ENCODE measurements at regions not wholly inside any gene's neighbourhood (a gene's known extent, or its start where the extent isn't known, plus 50 kb on each side); places are given as distances from the start of the nearest gene placed in this dataset.

GRCh38 chr5:164220522-164220921, 715.1 kb downstream of the MAT2B start:
- no peak for TF ChIP-seq RELA (IDR thresholded peaks at IDR 0.05; ENCODE audit: borderline replicate concordance, partially characterized antibody)
- no peak for TF ChIP-seq SREBF1 (IDR thresholded peaks at IDR 0.05; ENCODE audit: low read length)
- TF ChIP-seq CHD1 (IDR thresholded peaks at IDR 0.05; ENCODE audit: low read depth, low read length) = no peak
- TF ChIP-seq IKZF2 (IDR thresholded peaks at IDR 0.05) = no peak
- TF ChIP-seq EZH2 (IDR thresholded peaks at IDR 0.05; ENCODE audit: borderline replicate concordance, control insufficient read depth, low read depth, low read length) = no peak
- no peak for TF ChIP-seq SMAD5 (IDR thresholded peaks at IDR 0.05; ENCODE audit: low read depth)
- no peak for TF ChIP-seq NFXL1 (IDR thresholded peaks at IDR 0.05; ENCODE audit: borderline replicate concordance)
- no peak for TF ChIP-seq SPI1 (IDR thresholded peaks at IDR 0.05; ENCODE audit: borderline replicate concordance, insufficient read depth, low read depth, low read length)
- TF ChIP-seq, protein P1, sequence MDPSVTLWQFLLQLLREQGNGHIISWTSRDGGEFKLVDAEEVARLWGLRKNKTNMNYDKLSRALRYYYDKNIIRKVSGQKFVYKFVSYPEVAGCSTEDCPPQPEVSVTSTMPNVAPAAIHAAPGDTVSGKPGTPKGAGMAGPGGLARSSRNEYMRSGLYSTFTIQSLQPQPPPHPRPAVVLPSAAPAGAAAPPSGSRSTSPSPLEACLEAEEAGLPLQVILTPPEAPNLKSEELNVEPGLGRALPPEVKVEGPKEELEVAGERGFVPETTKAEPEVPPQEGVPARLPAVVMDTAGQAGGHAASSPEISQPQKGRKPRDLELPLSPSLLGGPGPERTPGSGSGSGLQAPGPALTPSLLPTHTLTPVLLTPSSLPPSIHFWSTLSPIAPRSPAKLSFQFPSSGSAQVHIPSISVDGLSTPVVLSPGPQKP (IDR thresholded peaks at IDR 0.05; ENCODE audit: low read depth, low read length) = no peak
- no peak for TF ChIP-seq PAX8 (IDR thresholded peaks at IDR 0.05)
- no peak for TF ChIP-seq CREB1 (IDR thresholded peaks at IDR 0.05; ENCODE audit: low read depth)
- H3K4me2 ChIP-seq (ENCODE audit: control insufficient read depth, insufficient read depth) = no peak overlapping the region
- no peaks in the 10 kb centered on the region for H3K27me3 ChIP-seq (replicated peaks in 1 of 2; ENCODE audit: control insufficient read depth in 2 of 2, insufficient read depth in 2 of 2, low read length in 1 of 2)
- ChIA-PET POLR2A (no interaction called here), CTCF (interaction anchor here (0.9 to 1.0 kb wide), 2 partner anchors 9 to 16 kb away, joined by 3 to 5 read pairs; no protein-coding TSS in a partner anchor), SMC1A (ENCODE audit: uncharacterized antibody, unreplicated experiment) (interaction anchor here (0.5 to 0.7 kb wide), 2 partner anchors 32 to 39 kb away, joined by 3 read pairs; no protein-coding TSS in a partner anchor), RAD21 (ENCODE audit: unreplicated experiment) (no interaction called here)
- H3K9me3 ChIP-seq (replicated peaks; ENCODE audit: control insufficient read depth, insufficient read depth, low read length) = no peaks in the 10 kb centered on the region
- ATAC-seq (no peak), FAIRE-seq (no peak), DNase-seq (ENCODE audit: low read depth, low spot score) (no peak)
- in situ Hi-C loops (cut with MboI) (no loop called here), intact Hi-C loops (cut with micrococcal nuclease; ENCODE audit: unreplicated experiment) (no loop called here)
- H3K27ac ChIP-seq (ENCODE audit: control insufficient read depth, insufficient read depth) = no peak overlapping the region
- H2AFZ ChIP-seq (ENCODE audit: control insufficient read depth, low read depth, low read length) = no peak overlapping the region
- BruUV-seq (replicated peaks) = no TSS peak
- H3K9ac ChIP-seq (ENCODE audit: control insufficient read depth, insufficient read depth, low read length) = no peak overlapping the region
- no peaks in the 10 kb centered on the region for H3K4me1 ChIP-seq (ENCODE audit: control insufficient read depth, insufficient read depth, low read length)
- H4K20me1 ChIP-seq (ENCODE audit: control insufficient read depth, insufficient read depth) = no peaks in the 10 kb centered on the region
- H3K79me2 ChIP-seq (ENCODE audit: control insufficient read depth, insufficient read depth, low read length) = no peaks in the 10 kb centered on the region
- H3K4me3 ChIP-seq = no peak overlapping the region
- H3K36me3 ChIP-seq (ENCODE audit: control insufficient read depth in 2 of 2, insufficient read depth in 2 of 2, low read length in 1 of 2) = no peaks in the 10 kb centered on the region

All from GM12878 (cell line).